ACC112 (cell line): ENCODE measurements at regions not wholly inside any gene's neighbourhood (a gene's known extent, or its start where the extent isn't known, plus 50 kb on each side); places are given as distances from the start of the nearest gene placed in this dataset.

Source experiments
- H2AFZ ChIP-seq: fragments of 200-600 bp; sonication (generic); one replicate; pipeline ENCODE4 v1.6.0; 2017; ENCODE audit warnings: antibody characterized with exemption, low read length; ENCODE audit not compliant: unreplicated experiment
- H3K27ac ChIP-seq: fragments of 200-600 bp; sonication (generic); 2 replicates; pipeline ENCODE4 v1.5.1; 2014; ENCODE audit warnings: low read depth, mild to moderate bottlenecking, antibody characterized with exemption, low read length, moderate library complexity
- H3K27me3 ChIP-seq: fragments of 200-600 bp; sonication (generic); 2 replicates; pipeline ENCODE4 v1.6.1; 2014; ENCODE audit warnings: mild to moderate bottlenecking, antibody characterized with exemption, low read length, moderate library complexity, mixed read lengths; ENCODE audit not compliant: insufficient read depth
- H3K36me3 ChIP-seq: fragments of 200-600 bp; sonication (generic); 2 replicates; pipeline ENCODE4 v1.6.1; 2016; ENCODE audit warnings: mild to moderate bottlenecking, antibody characterized with exemption, low read length, moderate library complexity, mixed read lengths; ENCODE audit not compliant: insufficient read depth
- H3K4me1 ChIP-seq: fragments of 200-600 bp; sonication (generic); one replicate; pipeline ENCODE4 v1.6.1; 2016; ENCODE audit warnings: low read length, mixed read lengths; ENCODE audit not compliant: insufficient read depth, unreplicated experiment, control insufficient read depth
- H3K4me3 ChIP-seq: fragments of 200-600 bp; sonication (generic); 2 replicates; pipeline ENCODE4 v1.5.1; 2014; ENCODE audit warnings: mild to moderate bottlenecking, low read depth, low read length
- H3K79me2 ChIP-seq: fragments of 200-600 bp; sonication (generic); one replicate; pipeline ENCODE4 v1.6.0; 2016; ENCODE audit warnings: low read length; ENCODE audit not compliant: control insufficient read depth, unreplicated experiment, insufficient read depth

DNA sequence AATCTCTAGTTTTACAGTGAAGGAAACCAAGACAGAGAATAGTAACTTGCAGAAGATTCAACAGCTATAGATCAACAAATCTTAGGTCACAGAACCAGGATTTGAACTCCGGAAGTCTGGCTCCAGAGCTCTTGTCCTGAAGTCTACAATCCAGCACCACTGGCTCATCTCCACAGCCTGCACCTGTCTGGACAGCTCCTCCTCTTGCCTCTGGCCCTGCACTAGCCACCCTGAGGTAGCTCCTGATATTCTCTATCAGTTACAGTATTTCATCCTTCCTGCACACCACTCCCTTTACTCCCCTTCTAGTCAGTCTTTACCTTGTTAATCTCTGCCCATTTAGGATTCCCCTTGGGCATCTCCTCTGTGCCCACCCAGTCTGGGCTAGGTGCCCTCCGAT, 58.1 kb upstream of the LNX1 start:
- no peak overlapping the region for H3K27ac ChIP-seq
- no peak overlapping the region for H2AFZ ChIP-seq
- no peaks in the 10 kb centered on the region for H3K36me3 ChIP-seq
- H3K4me3 ChIP-seq, result no peak overlapping the region
- H3K79me2 ChIP-seq, result no peaks in the 10 kb centered on the region
- H3K4me1 ChIP-seq, result peaks cover 3% of the 10 kb centered on the region
- H3K27me3 ChIP-seq, result no peaks in the 10 kb centered on the region

DNA sequence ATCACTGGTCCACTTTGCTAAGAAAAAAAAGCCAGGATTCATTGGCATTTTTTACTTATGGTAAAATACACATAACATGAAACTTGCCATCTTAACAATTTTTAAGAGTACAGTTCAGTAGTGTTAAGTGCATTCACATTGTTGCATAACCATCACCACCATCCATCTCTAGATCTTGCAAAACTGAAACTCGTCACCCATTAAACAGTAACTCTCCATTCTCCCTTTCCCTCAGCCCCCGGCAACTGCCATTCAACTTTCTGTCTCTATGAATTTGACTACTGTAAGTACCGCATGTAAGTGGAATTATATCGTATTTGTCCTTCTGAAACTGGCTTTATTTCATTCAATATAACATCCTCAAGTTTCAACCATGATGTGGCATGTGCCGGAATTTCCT, 56.3 kb upstream of the LNX1 start:
- H3K36me3 ChIP-seq, result no peaks in the 10 kb centered on the region
- no peak overlapping the region for H2AFZ ChIP-seq
- H3K79me2 ChIP-seq, result no peaks in the 10 kb centered on the region
- H3K27me3 ChIP-seq, result no peaks in the 10 kb centered on the region
- no peak overlapping the region for H3K4me3 ChIP-seq
- no peak overlapping the region for H3K27ac ChIP-seq
- no peaks in the 10 kb centered on the region for H3K4me1 ChIP-seq

DNA sequence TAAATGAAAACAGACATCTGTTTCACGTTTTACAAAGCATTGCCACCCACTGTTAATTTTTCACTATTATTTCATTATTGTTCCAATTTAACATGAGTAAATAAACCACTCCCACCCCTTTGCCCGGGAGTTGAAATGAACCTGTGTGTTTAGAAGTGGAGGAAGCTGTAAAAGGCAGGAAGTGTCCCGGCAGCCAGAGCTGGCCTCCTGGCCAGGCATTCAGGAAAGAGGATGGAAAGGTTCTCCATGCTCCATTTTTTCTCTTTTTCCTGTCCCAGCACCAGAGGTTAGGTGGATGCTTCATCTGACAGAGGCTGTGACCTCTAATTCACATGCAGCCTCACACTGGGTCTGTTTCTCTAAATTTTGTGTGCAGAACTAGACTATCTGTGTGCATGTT, 55.5 kb upstream of the LNX1 start:
- H3K27me3 ChIP-seq, result no peaks in the 10 kb centered on the region
- H3K36me3 ChIP-seq, result no peaks in the 10 kb centered on the region
- no peak overlapping the region for H3K4me3 ChIP-seq
- H3K27ac ChIP-seq, result no peak overlapping the region
- H2AFZ ChIP-seq, result no peak overlapping the region
- H3K79me2 ChIP-seq, result no peaks in the 10 kb centered on the region
- H3K4me1 ChIP-seq, result no peaks in the 10 kb centered on the region

DNA sequence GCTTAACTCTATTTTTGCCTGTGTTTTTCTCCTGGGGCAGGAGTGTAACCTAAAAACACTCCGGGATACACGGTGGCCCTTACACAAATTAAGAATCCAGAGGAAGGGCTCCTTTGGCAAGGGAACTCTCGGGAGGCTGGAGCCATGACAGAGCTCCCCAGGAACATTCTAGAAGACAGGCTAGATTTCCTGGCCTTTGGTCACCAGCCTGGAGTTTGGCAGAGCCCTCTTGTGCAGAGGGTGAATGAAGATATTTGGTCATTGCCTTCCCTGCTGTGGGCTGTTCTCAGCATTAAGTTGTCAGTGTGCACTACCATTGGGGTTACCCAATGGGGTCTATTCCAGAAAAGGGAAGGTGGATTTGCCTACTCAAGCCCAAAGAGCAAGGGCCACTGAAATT, 53.8 kb upstream of the LNX1 start:
- Histone ChIP-seq H3K27ac (no peak overlapping the region), H2AFZ (no peak overlapping the region), H3K27me3 (no peaks in the 10 kb centered on the region), H3K36me3 (no peaks in the 10 kb centered on the region), H3K79me2 (no peaks in the 10 kb centered on the region), H3K4me3 (no peak overlapping the region), H3K4me1 (no peaks in the 10 kb centered on the region)

- Histone ChIP-seq H3K36me3 (no peaks in the 10 kb centered on the region), H3K27me3 (no peaks in the 10 kb centered on the region), H3K4me3 (no peak overlapping the region), H3K79me2 (no peaks in the 10 kb centered on the region), H3K27ac (no peak overlapping the region), H2AFZ (no peak overlapping the region), H3K4me1 (no peaks in the 10 kb centered on the region)
Measured at GRCh38 chr4:53644607-53645006, 53.3 kb upstream of the LNX1 start.
